Astrocyte (in vitro differentiated cells and primary cell): ENCODE measurements at regions not wholly inside any gene's neighbourhood (a gene's known extent, or its start where the extent isn't known, plus 50 kb on each side); places are given as distances from the start of the nearest gene placed in this dataset.

ENCODE experiments used
- DNase-seq: peaks from one replicate; pipeline ENCODE4 v3.0.0-alpha.2; 2010; ENCODE audit warnings: low read depth
- FAIRE-seq: peaks from 2 replicates; lab custom pipeline; 2011; peaks lifted over from hg19 to GRCh38; lab: Jason Lieb, UNC
- H2AFZ ChIP-seq: 2 replicates; pipeline ENCODE4 v1.6.0; 2012; ENCODE audit warnings: low read depth, low read length, inconsistent platforms
- H3K27ac ChIP-seq: 2 replicates; pipeline ENCODE4 v1.5.1; 2011; ENCODE audit warnings: low read depth, low read length, inconsistent platforms
- H3K27me3 ChIP-seq: 2 replicates; pipeline ENCODE4 v1.6.0; 2011; ENCODE audit warnings: low read length, inconsistent platforms; ENCODE audit not compliant: insufficient read depth
- H3K36me3 ChIP-seq: 2 replicates; pipeline ENCODE4 v1.5.1; 2011; ENCODE audit warnings: low read length, inconsistent platforms; ENCODE audit not compliant: insufficient read depth
- H3K4me1 ChIP-seq: 2 replicates; pipeline ENCODE4 v1.5.1; 2011; ENCODE audit warnings: low read length, inconsistent platforms; ENCODE audit not compliant: insufficient read depth
- H3K4me2 ChIP-seq: 2 replicates; pipeline ENCODE4 v1.6.0; 2012; ENCODE audit warnings: low read length, inconsistent platforms
- H3K4me3 ChIP-seq: 2 replicates; pipeline ENCODE4 v1.5.1; 2011; ENCODE audit warnings: low read depth, mild to moderate bottlenecking, low read length, inconsistent platforms; ENCODE audit not compliant: insufficient read depth
- H3K79me2 ChIP-seq: 2 replicates; pipeline ENCODE4 v1.6.0; 2012; ENCODE audit warnings: mild to moderate bottlenecking, low read length, inconsistent platforms; ENCODE audit not compliant: insufficient read depth
- H3K9ac ChIP-seq: 2 replicates; pipeline ENCODE4 v1.6.0; 2012; ENCODE audit warnings: mild to moderate bottlenecking, low read length, inconsistent platforms
- H3K9me3 ChIP-seq: 2 replicates; pipeline ENCODE4 v1.5.1; 2012; ENCODE audit warnings: low read depth, mild to moderate bottlenecking, low read length, inconsistent platforms; ENCODE audit not compliant: insufficient read depth
- H4K20me1 ChIP-seq: 2 replicates; pipeline ENCODE4 v1.6.0; 2012; ENCODE audit warnings: low read length, inconsistent platforms; ENCODE audit not compliant: insufficient read depth
- H3K27ac Mint-ChIP-seq: one replicate; pipeline ENCODE4 v1.8.0; 2021; ENCODE audit warnings: mild to moderate bottlenecking, mixed read lengths; ENCODE audit not compliant: unreplicated experiment
- H3K27me3 Mint-ChIP-seq: one replicate; pipeline ENCODE4 v1.8.0; 2021; ENCODE audit warnings: low read depth, mixed read lengths; ENCODE audit not compliant: unreplicated experiment
- H3K36me3 Mint-ChIP-seq: one replicate; pipeline ENCODE4 v1.8.0; 2021; ENCODE audit warnings: low read depth, mixed read lengths; ENCODE audit not compliant: unreplicated experiment
- H3K4me1 Mint-ChIP-seq: one replicate; pipeline ENCODE4 v1.8.0; 2021; ENCODE audit warnings: low read depth, mixed read lengths; ENCODE audit not compliant: unreplicated experiment
- H3K4me3 Mint-ChIP-seq: one replicate; pipeline ENCODE4 v1.8.0; 2021; ENCODE audit warnings: mild to moderate bottlenecking, moderate library complexity, mixed read lengths; ENCODE audit not compliant: unreplicated experiment
- H3K9me3 Mint-ChIP-seq: one replicate; pipeline ENCODE4 v1.8.0; 2021; ENCODE audit warnings: mild to moderate bottlenecking, mixed read lengths; ENCODE audit not compliant: unreplicated experiment
- CTCF ChIP-seq: IDR thresholded peaks from 2 replicates; pipeline ENCODE4 v1.5.1; 2011; ENCODE audit warnings: low read depth, mild to moderate bottlenecking, inconsistent platforms, low read length, moderate library complexity; ENCODE audit not compliant: insufficient read depth
- EZH2 ChIP-seq: IDR thresholded peaks from 2 replicates; pipeline ENCODE4 v1.6.1; 2012; ENCODE audit warnings: mild to moderate bottlenecking, low read length, inconsistent platforms; ENCODE audit not compliant: insufficient read depth

GRCh38 chr4:82215800-82216199 is 158.0 kb downstream of the HNRNPD start:
- Mint-ChIP-seq H3K9me3 (peaks cover 2% of the 10 kb centered on the region), H3K36me3 (no peaks in the 10 kb centered on the region), H3K4me3 (no peak overlapping the region), H3K4me1 (no peaks in the 10 kb centered on the region), H3K27ac (no peak overlapping the region), H3K27me3 (peaks cover 18% of the 10 kb centered on the region)
- Histone ChIP-seq H3K27ac (no peak overlapping the region), H3K27me3 (no peaks in the 10 kb centered on the region), H3K4me2 (no peak overlapping the region), H3K79me2 (no peaks in the 10 kb centered on the region), H2AFZ (no peak overlapping the region), H3K9me3 (peaks cover 2% of the 10 kb centered on the region), H4K20me1 (no peaks in the 10 kb centered on the region), H3K36me3 (no peaks in the 10 kb centered on the region), H3K4me3 (no peak overlapping the region), H3K4me1 (no peaks in the 10 kb centered on the region), H3K9ac (no peak overlapping the region)
- no peak for TF ChIP-seq CTCF
- TF ChIP-seq EZH2, result no peak
- FAIRE-seq, result no peak
- DNase-seq, result no peak

- Mint-ChIP-seq H3K27ac (no peak overlapping the region), H3K36me3 (no peaks in the 10 kb centered on the region), H3K4me3 (no peak overlapping the region), H3K4me1 (no peaks in the 10 kb centered on the region), H3K27me3 (peaks cover 18% of the 10 kb centered on the region), H3K9me3 (peaks cover 2% of the 10 kb centered on the region)
- Histone ChIP-seq H3K4me3 (no peak overlapping the region), H3K79me2 (no peaks in the 10 kb centered on the region), H3K36me3 (no peaks in the 10 kb centered on the region), H3K9ac (no peak overlapping the region), H3K9me3 (no peaks in the 10 kb centered on the region), H4K20me1 (no peaks in the 10 kb centered on the region), H3K27me3 (no peaks in the 10 kb centered on the region), H2AFZ (no peak overlapping the region), H3K4me2 (no peak overlapping the region), H3K4me1 (no peaks in the 10 kb centered on the region), H3K27ac (no peak overlapping the region)
- no peak for FAIRE-seq
- DNase-seq, result no peak
- no peak for TF ChIP-seq EZH2
- no peak for TF ChIP-seq CTCF
These were observed 158.8 kb downstream of the HNRNPD start for GRCh38 chr4:82215039-82215438.

GRCh38 chr4:82213485-82214417 is 160.0 kb downstream of the HNRNPD start:
- no peak for TF ChIP-seq EZH2
- TF ChIP-seq CTCF, result no peak
- DNase-seq (no peak), FAIRE-seq (no peak)
- Mint-ChIP-seq H3K4me1 (no peaks in the 10 kb centered on the region), H3K4me3 (no peak overlapping the region), H3K27me3 (peaks cover 16% of the 10 kb centered on the region), H3K27ac (no peak overlapping the region), H3K9me3 (peaks cover 2% of the 10 kb centered on the region), H3K36me3 (no peaks in the 10 kb centered on the region)
- Histone ChIP-seq H3K27ac (no peak overlapping the region), H3K9me3 (no peaks in the 10 kb centered on the region), H3K4me3 (no peak overlapping the region), H3K4me2 (no peak overlapping the region), H3K9ac (no peak overlapping the region), H4K20me1 (no peaks in the 10 kb centered on the region), H3K36me3 (no peaks in the 10 kb centered on the region), H3K79me2 (no peaks in the 10 kb centered on the region), H2AFZ (no peak overlapping the region), H3K27me3 (no peaks in the 10 kb centered on the region), H3K4me1 (no peaks in the 10 kb centered on the region)
